Hepatocyte (in vitro differentiated cells): ENCODE measurements at regions not wholly inside any gene's neighbourhood (a gene's known extent, or its start where the extent isn't known, plus 50 kb on each side); places are given as distances from the start of the nearest gene placed in this dataset.

Experiments used
- EZH2 ChIP-seq: fragments of 200-600 bp; sonication (generic); IDR thresholded peaks from 2 replicates; pipeline ENCODE4 v1.6.1; 2016; ENCODE audit warnings: antibody characterized with exemption, mild to moderate bottlenecking, borderline replicate concordance
- EZH2phosphoT487 ChIP-seq: fragments of 200-600 bp; sonication (generic); IDR thresholded peaks from one replicate; pipeline ENCODE4 v1.6.1; 2018; ENCODE audit warnings: antibody characterized with exemption, mild to moderate bottlenecking, low read depth, moderate library complexity; ENCODE audit not compliant: unreplicated experiment, severe bottlenecking
- TF ChIP-seq, protein P1 (sequence below): fragments of 200-600 bp; sonication (generic); IDR thresholded peaks from 2 replicates; pipeline ENCODE4 v1.5.1; 2016; ENCODE audit warnings: antibody characterized with exemption, mild to moderate bottlenecking; ENCODE audit not compliant: poor library complexity

DNA sequence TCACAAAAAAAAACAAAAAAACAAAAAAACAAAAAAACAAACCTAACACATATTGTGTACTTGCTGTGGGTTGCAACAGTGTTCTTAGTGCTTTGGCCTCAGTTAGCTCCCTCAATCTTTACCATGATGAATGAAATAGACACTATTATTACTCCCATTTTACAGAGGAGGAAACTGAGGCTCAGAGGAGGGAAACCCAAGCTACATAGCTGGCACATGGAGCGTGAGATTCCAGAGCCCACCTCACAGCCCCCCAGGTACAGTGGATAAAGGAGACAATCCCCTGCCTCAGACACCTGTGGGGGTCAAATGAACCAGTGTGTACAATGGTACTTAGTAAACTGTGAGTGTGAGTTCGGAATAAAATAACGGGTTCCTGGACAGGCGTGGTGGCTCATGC is 104.9 kb upstream of the SMAD3 start:
- TF ChIP-seq, protein P1, sequence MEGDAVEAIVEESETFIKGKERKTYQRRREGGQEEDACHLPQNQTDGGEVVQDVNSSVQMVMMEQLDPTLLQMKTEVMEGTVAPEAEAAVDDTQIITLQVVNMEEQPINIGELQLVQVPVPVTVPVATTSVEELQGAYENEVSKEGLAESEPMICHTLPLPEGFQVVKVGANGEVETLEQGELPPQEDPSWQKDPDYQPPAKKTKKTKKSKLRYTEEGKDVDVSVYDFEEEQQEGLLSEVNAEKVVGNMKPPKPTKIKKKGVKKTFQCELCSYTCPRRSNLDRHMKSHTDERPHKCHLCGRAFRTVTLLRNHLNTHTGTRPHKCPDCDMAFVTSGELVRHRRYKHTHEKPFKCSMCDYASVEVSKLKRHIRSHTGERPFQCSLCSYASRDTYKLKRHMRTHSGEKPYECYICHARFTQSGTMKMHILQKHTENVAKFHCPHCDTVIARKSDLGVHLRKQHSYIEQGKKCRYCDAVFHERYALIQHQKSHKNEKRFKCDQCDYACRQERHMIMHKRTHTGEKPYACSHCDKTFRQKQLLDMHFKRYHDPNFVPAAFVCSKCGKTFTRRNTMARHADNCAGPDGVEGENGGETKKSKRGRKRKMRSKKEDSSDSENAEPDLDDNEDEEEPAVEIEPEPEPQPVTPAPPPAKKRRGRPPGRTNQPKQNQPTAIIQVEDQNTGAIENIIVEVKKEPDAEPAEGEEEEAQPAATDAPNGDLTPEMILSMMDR = no peak
- TF ChIP-seq EZH2phosphoT487 = no peak
- TF ChIP-seq EZH2 = no peak
